GM23338 (cell line): ENCODE measurements at regions not wholly inside any gene's neighbourhood (a gene's known extent, or its start where the extent isn't known, plus 50 kb on each side); places are given as distances from the start of the nearest gene placed in this dataset.

Source experiments
- CREB1 ChIP-seq: fragments of 250-450 bp; sonication (Bioruptor Pico); IDR thresholded peaks from 2 replicates; pipeline ENCODE4 v1.5.0; 2020; ENCODE audit warnings: low read depth, mild to moderate bottlenecking, moderate library complexity
- EZH2 ChIP-seq: fragments of 200-600 bp; sonication (generic); IDR thresholded peaks from one replicate; pipeline ENCODE4 v1.8.0; 2017; ENCODE audit warnings: antibody characterized with exemption, mild to moderate bottlenecking, low read depth; ENCODE audit not compliant: unreplicated experiment
- EZH2phosphoT487 ChIP-seq: fragments of 200-600 bp; sonication (generic); IDR thresholded peaks from one replicate; pipeline ENCODE4 v1.8.1; 2018; ENCODE audit warnings: antibody characterized with exemption; ENCODE audit not compliant: unreplicated experiment
- JUNB ChIP-seq: IDR thresholded peaks from one replicate; pipeline ENCODE4 v1.6.1; 2016; ENCODE audit warnings: antibody characterized with exemption; ENCODE audit not compliant: unreplicated experiment
- NANOG ChIP-seq: IDR thresholded peaks from 2 replicates; pipeline ENCODE4 v1.6.1; 2016; ENCODE audit warnings: antibody characterized with exemption, borderline replicate concordance
- POLR2AphosphoS5 ChIP-seq: IDR thresholded peaks from 2 replicates; pipeline ENCODE4 v1.6.1; 2016; ENCODE audit warnings: antibody characterized with exemption, low read depth
- REST ChIP-seq: IDR thresholded peaks from one replicate; pipeline ENCODE4 v1.6.1; 2018; ENCODE audit warnings: antibody characterized with exemption; ENCODE audit not compliant: unreplicated experiment
- STAT1 ChIP-seq: IDR thresholded peaks from one replicate; pipeline ENCODE4 v1.6.1; 2016; ENCODE audit warnings: antibody characterized with exemption; ENCODE audit not compliant: unreplicated experiment
- TF ChIP-seq, protein P1 (sequence below), 2 experiments: fragments of 200-600 bp in 1 of 2; sonication (generic) in 1 of 2; conservative IDR thresholded peaks; 2 replicates each; pipeline versions ENCODE4 v1.5.1 to v1.6.1; 2016 to 2017; ENCODE audit warnings: antibody characterized with exemption in 2 of 2, low read depth in 2 of 2, mild to moderate bottlenecking in 2 of 2, moderate library complexity in 1 of 2
- TF ChIP-seq, protein P2 (sequence below): IDR thresholded peaks from 2 replicates; pipeline ENCODE4 v1.6.1; 2016; ENCODE audit warnings: antibody characterized with exemption

- TF ChIP-seq, protein P1, sequence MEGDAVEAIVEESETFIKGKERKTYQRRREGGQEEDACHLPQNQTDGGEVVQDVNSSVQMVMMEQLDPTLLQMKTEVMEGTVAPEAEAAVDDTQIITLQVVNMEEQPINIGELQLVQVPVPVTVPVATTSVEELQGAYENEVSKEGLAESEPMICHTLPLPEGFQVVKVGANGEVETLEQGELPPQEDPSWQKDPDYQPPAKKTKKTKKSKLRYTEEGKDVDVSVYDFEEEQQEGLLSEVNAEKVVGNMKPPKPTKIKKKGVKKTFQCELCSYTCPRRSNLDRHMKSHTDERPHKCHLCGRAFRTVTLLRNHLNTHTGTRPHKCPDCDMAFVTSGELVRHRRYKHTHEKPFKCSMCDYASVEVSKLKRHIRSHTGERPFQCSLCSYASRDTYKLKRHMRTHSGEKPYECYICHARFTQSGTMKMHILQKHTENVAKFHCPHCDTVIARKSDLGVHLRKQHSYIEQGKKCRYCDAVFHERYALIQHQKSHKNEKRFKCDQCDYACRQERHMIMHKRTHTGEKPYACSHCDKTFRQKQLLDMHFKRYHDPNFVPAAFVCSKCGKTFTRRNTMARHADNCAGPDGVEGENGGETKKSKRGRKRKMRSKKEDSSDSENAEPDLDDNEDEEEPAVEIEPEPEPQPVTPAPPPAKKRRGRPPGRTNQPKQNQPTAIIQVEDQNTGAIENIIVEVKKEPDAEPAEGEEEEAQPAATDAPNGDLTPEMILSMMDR (conservative IDR thresholded peaks at IDR 0.05; ENCODE audit: low read depth in 2 of 2): no peak
- no peak for TF ChIP-seq EZH2
- TF ChIP-seq REST: no peak
- TF ChIP-seq EZH2phosphoT487: no peak
- no peak for TF ChIP-seq POLR2AphosphoS5
- TF ChIP-seq, protein P2, sequence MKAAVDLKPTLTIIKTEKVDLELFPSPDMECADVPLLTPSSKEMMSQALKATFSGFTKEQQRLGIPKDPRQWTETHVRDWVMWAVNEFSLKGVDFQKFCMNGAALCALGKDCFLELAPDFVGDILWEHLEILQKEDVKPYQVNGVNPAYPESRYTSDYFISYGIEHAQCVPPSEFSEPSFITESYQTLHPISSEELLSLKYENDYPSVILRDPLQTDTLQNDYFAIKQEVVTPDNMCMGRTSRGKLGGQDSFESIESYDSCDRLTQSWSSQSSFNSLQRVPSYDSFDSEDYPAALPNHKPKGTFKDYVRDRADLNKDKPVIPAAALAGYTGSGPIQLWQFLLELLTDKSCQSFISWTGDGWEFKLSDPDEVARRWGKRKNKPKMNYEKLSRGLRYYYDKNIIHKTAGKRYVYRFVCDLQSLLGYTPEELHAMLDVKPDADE: no peak
- TF ChIP-seq JUNB: no peak
- TF ChIP-seq CREB1 (CRISPR knock-in tag): no peak
- no peak for TF ChIP-seq NANOG
- TF ChIP-seq STAT1: no peak
Observed at GRCh38 chr7:106535234-106535932, 125.6 kb downstream of the CCDC71L start.
